HG02885 (cell line): ENCODE measurements at regions not wholly inside any gene's neighbourhood (a gene's known extent, or its start where the extent isn't known, plus 50 kb on each side); places are given as distances from the start of the nearest gene placed in this dataset.
"Not testable (repeated sequence)": the region's sequence is repeated elsewhere in the genome, so short reads cannot be mapped to it uniquely, and the experiment has no call there.

ENCODE experiments used
- ATAC-seq: cut with Tn5 transposase; IDR thresholded peaks from one replicate; pipeline ENCODE4 v1.9.1; 2021; ENCODE audit warnings: mild to moderate bottlenecking; ENCODE audit not compliant: unreplicated experiment, poor library complexity

GRCh38 chr7:10604128-10604527 lies 369.5 kb upstream of the PHF14 start:
- no peak for ATAC-seq

- ATAC-seq = no peak
Observed at GRCh38 chr7:10612950-10613349, 360.7 kb upstream of the PHF14 start.

- ATAC-seq = no peak
Observed at GRCh38 chr7:10618953-10619352, 354.7 kb upstream of the PHF14 start.

- ATAC-seq = no peak
Observed at GRCh38 chr7:10632712-10633111, 341.0 kb upstream of the PHF14 start.

- no peak for ATAC-seq
Observed at GRCh38 chr7:10634239-10634638, 339.4 kb upstream of the PHF14 start.

GRCh38 chr7:10637991-10638390 lies 335.7 kb upstream of the PHF14 start:
- no peak for ATAC-seq

GRCh38 chr7:10643545-10643944 lies 330.1 kb upstream of the PHF14 start:
- ATAC-seq = no peak

- ATAC-seq = no peak
Observed at GRCh38 chr7:10644849-10645248, 328.8 kb upstream of the PHF14 start.

- ATAC-seq = no peak
Observed at GRCh38 chr7:10646194-10646593, 327.5 kb upstream of the PHF14 start.

- no peak for ATAC-seq
Observed at GRCh38 chr7:10648289-10648688, 325.4 kb upstream of the PHF14 start.

- not testable (repeated sequence) for ATAC-seq
Observed at GRCh38 chr7:10649120-10649519, 324.6 kb upstream of the PHF14 start.

GRCh38 chr7:10655031-10655430 lies 318.6 kb upstream of the PHF14 start:
- ATAC-seq = no peak

GRCh38 chr7:10657201-10657600 lies 316.5 kb upstream of the PHF14 start:
- no peak for ATAC-seq

- no peak for ATAC-seq
Observed at GRCh38 chr7:10657837-10658236, 315.8 kb upstream of the PHF14 start.

GRCh38 chr7:10662491-10662890 lies 311.2 kb upstream of the PHF14 start:
- no peak for ATAC-seq

GRCh38 chr7:10662982-10663884 lies 310.4 kb upstream of the PHF14 start:
- peak; percentile 59 for ATAC-seq

GRCh38 chr7:10672186-10672585 lies 301.5 kb upstream of the PHF14 start:
- ATAC-seq = no peak

GRCh38 chr7:10677211-10677610 lies 296.5 kb upstream of the PHF14 start:
- ATAC-seq = no peak

- ATAC-seq = no peak
Observed at GRCh38 chr7:10677668-10678232, 295.9 kb upstream of the PHF14 start.

- no peak for ATAC-seq
Observed at GRCh38 chr7:10684606-10685005, 289.1 kb upstream of the PHF14 start.

- ATAC-seq = no peak
Observed at GRCh38 chr7:10685040-10685439, 288.6 kb upstream of the PHF14 start.

GRCh38 chr7:10688544-10688943 lies 285.1 kb upstream of the PHF14 start:
- ATAC-seq = no peak
